Fibroblast of skin of abdomen (primary cell): ENCODE measurements at regions not wholly inside any gene's neighbourhood (a gene's known extent, or its start where the extent isn't known, plus 50 kb on each side); places are given as distances from the start of the nearest gene placed in this dataset.
A peak's percentile ranks its signal among the peaks of the same experiment; 100 is the strongest.

ENCODE experiments used
- DNase-seq: peaks from one replicate; pipeline ENCODE4 v3.0.0-alpha.2; 2013

GRCh38 chr3:66165660-66166059, 55.1 kb upstream of the SLC25A26 start:
- no peak for DNase-seq

GRCh38 chr3:66164155-66164554, 56.6 kb upstream of the SLC25A26 start:
- no peak for DNase-seq

GRCh38 chr3:66163222-66163621, 57.6 kb upstream of the SLC25A26 start:
- no peak for DNase-seq

- DNase-seq: no peak
Observed at GRCh38 chr3:66162766-66163165, 58.0 kb upstream of the SLC25A26 start.

GRCh38 chr3:66158933-66159683, 61.7 kb upstream of the SLC25A26 start:
- DNase-seq: no peak

GRCh38 chr3:66154444-66154861, 66.3 kb upstream of the SLC25A26 start:
- peak; percentile 17 for DNase-seq

- peak; percentile 48 for DNase-seq
Observed at GRCh38 chr3:66153481-66154443, 67.0 kb upstream of the SLC25A26 start.

- DNase-seq: no peak
Observed at GRCh38 chr3:66152336-66152735, 68.5 kb upstream of the SLC25A26 start.

- no peak for DNase-seq
Observed at GRCh38 chr3:66150977-66151376, 69.8 kb upstream of the SLC25A26 start.

GRCh38 chr3:66149269-66149668, 71.5 kb upstream of the SLC25A26 start:
- DNase-seq: peak; percentile 34

- no peak for DNase-seq
Observed at GRCh38 chr3:66145408-66145733, 75.4 kb upstream of the SLC25A26 start.

- DNase-seq: peak; percentile 50
Observed at GRCh38 chr3:66144568-66145407, 76.0 kb upstream of the SLC25A26 start.

- DNase-seq: no peak
Observed at GRCh38 chr3:66142079-66142478, 78.7 kb upstream of the SLC25A26 start.

GRCh38 chr3:66140743-66141372, 79.9 kb upstream of the SLC25A26 start:
- no peak for DNase-seq

GRCh38 chr3:66140106-66140505, 80.7 kb upstream of the SLC25A26 start:
- DNase-seq: peak; percentile 18

- DNase-seq: no peak
Observed at GRCh38 chr3:66139415-66139814, 81.4 kb upstream of the SLC25A26 start.

GRCh38 chr3:66138336-66139313, 82.2 kb upstream of the SLC25A26 start:
- peak; percentile 67 for DNase-seq

- DNase-seq: no peak
Observed at GRCh38 chr3:66136597-66136996, 84.2 kb upstream of the SLC25A26 start.

GRCh38 chr3:66133853-66134445, 86.9 kb upstream of the SLC25A26 start:
- no peak for DNase-seq

GRCh38 chr3:66133050-66133757, 87.6 kb upstream of the SLC25A26 start:
- DNase-seq: peak; percentile 78
